Smooth muscle cell (in vitro differentiated cells): ENCODE measurements at regions not wholly inside any gene's neighbourhood (a gene's known extent, or its start where the extent isn't known, plus 50 kb on each side); places are given as distances from the start of the nearest gene placed in this dataset.

Experiments
- DNase-seq: peaks from one replicate; lab custom pipeline; 2025; ENCODE audit not compliant: unreplicated experiment; lab: John Stamatoyannopoulos, UW
- H2AFZ ChIP-seq: fragments of 200-600 bp; sonication (generic); 2 replicates; pipeline ENCODE4 v1.6.0; 2016; ENCODE audit warnings: antibody characterized with exemption, low read depth, mild to moderate bottlenecking
- H3F3A ChIP-seq: fragments of 200-600 bp; sonication (generic); 2 replicates; pipeline ENCODE4 v1.6.0; 2017; ENCODE audit warnings: antibody characterized with exemption, low read depth
- H3K27ac ChIP-seq: fragments of 200-600 bp; sonication (generic); 2 replicates; pipeline ENCODE4 v1.5.1; 2016; ENCODE audit warnings: low read depth, mild to moderate bottlenecking
- H3K27me3 ChIP-seq: fragments of 200-600 bp; sonication (generic); 2 replicates; pipeline ENCODE4 v1.6.1; 2016; ENCODE audit warnings: low read depth, mild to moderate bottlenecking
- H3K36me3 ChIP-seq: fragments of 200-600 bp; sonication (generic); 2 replicates; pipeline ENCODE4 v1.5.1; 2016; ENCODE audit warnings: low read depth
- H3K4me1 ChIP-seq: fragments of 200-600 bp; sonication (generic); 2 replicates; pipeline ENCODE4 v1.5.1; 2016; ENCODE audit warnings: low read depth
- H3K4me2 ChIP-seq: fragments of 200-600 bp; sonication (generic); 2 replicates; pipeline ENCODE4 v1.6.0; 2016; ENCODE audit warnings: mild to moderate bottlenecking
- H3K4me3 ChIP-seq: fragments of 200-600 bp; sonication (generic); 2 replicates; pipeline ENCODE4 v1.5.1; 2016; ENCODE audit warnings: mild to moderate bottlenecking
- H3K79me2 ChIP-seq: fragments of 200-600 bp; sonication (generic); 2 replicates; pipeline ENCODE4 v1.6.0; 2016; ENCODE audit warnings: low read depth, mild to moderate bottlenecking
- H3K9ac ChIP-seq: fragments of 200-600 bp; sonication (generic); 2 replicates; pipeline ENCODE4 v1.6.0; 2016; ENCODE audit warnings: low read depth
- H3K9me3 ChIP-seq: fragments of 200-600 bp; sonication (generic); replicated peaks from 2 replicates; pipeline ENCODE4 v1.5.1; 2016; ENCODE audit warnings: low read depth
- H4K20me1 ChIP-seq: fragments of 200-600 bp; sonication (generic); 2 replicates; pipeline ENCODE4 v1.6.0; 2016; ENCODE audit warnings: low read depth
- CTCF ChIP-seq: fragments of 200-600 bp; sonication (generic); IDR thresholded peaks from 2 replicates; pipeline ENCODE4 v1.5.1; 2017; ENCODE audit warnings: borderline replicate concordance, mild to moderate bottlenecking, antibody characterized with exemption; ENCODE audit not compliant: insufficient read depth, poor library complexity, severe bottlenecking
- WGBS: methylation state at CpG from one replicate; pipeline ENCODE4 v1.1.7; 2016; ENCODE audit warnings: low lambda C conversion rate; 5-methylcytosine and 5-hydroxymethylcytosine counted together

GRCh38 chr4:118586357-118586790 is 98.8 kb upstream of the METTL14 start:
- Histone ChIP-seq H3K4me2 (no peak overlapping the region), H2AFZ (peak overlapping the region; percentile 21)

GRCh38 chr4:118587116-118587831 is 97.9 kb upstream of the METTL14 start:
- WGBS, result 84% methylated on average over 9 of the region's 9 CpGs
- Histone ChIP-seq H3K36me3 (no peaks in the 10 kb centered on the region), H3K9me3 (no peaks in the 10 kb centered on the region), H3K4me2 (no peak overlapping the region), H3K4me1 (no peaks in the 10 kb centered on the region), H3K79me2 (no peaks in the 10 kb centered on the region), H3F3A (no peaks in the 10 kb centered on the region), H3K4me3 (no peak overlapping the region), H4K20me1 (no peaks in the 10 kb centered on the region), H3K27ac (no peak overlapping the region), H2AFZ (no peak overlapping the region), H3K9ac (no peak overlapping the region), H3K27me3 (no peaks in the 10 kb centered on the region)
- no peak for DNase-seq
- TF ChIP-seq CTCF, result no peak

More at GRCh38 chr4:118586357-118586790, 98.8 kb upstream of the METTL14 start:
- no peak for DNase-seq
- Histone ChIP-seq H4K20me1 (no peaks in the 10 kb centered on the region), H3K9me3 (no peaks in the 10 kb centered on the region), H3K27ac (no peak overlapping the region), H3K4me1 (no peaks in the 10 kb centered on the region), H3K36me3 (no peaks in the 10 kb centered on the region), H3K79me2 (no peaks in the 10 kb centered on the region), H3K27me3 (no peaks in the 10 kb centered on the region), H3K9ac (no peak overlapping the region), H3F3A (no peaks in the 10 kb centered on the region), H3K4me3 (no peak overlapping the region)
- no peak for TF ChIP-seq CTCF
- WGBS, result 73% methylated on average over 6 of the region's 6 CpGs

- DNase-seq, result no peak
- no peaks in the 10 kb centered on the region for H3K79me2 ChIP-seq
- no peak overlapping the region for H3K9ac ChIP-seq
These were observed 97.2 kb upstream of the METTL14 start for GRCh38 chr4:118587946-118588345.

More at GRCh38 chr4:118587946-118588345, 97.2 kb upstream of the METTL14 start:
- no peak for TF ChIP-seq CTCF
- no peak overlapping the region for H2AFZ ChIP-seq
- H3F3A ChIP-seq, result no peaks in the 10 kb centered on the region
- H3K4me2 ChIP-seq, result no peak overlapping the region
- H3K27me3 ChIP-seq, result no peaks in the 10 kb centered on the region
- H3K27ac ChIP-seq, result no peak overlapping the region
- H3K4me1 ChIP-seq, result no peaks in the 10 kb centered on the region
- H3K9me3 ChIP-seq, result no peaks in the 10 kb centered on the region
- H4K20me1 ChIP-seq, result no peaks in the 10 kb centered on the region
- 78% methylated on average over 4 of the region's 4 CpGs for WGBS
- no peaks in the 10 kb centered on the region for H3K36me3 ChIP-seq
- H3K4me3 ChIP-seq, result no peak overlapping the region
